ENCODE measurements at regions not wholly inside any gene's neighbourhood (a gene's known extent, or its start where the extent isn't known, plus 50 kb on each side); places are given as distances from the start of the nearest gene placed in this dataset.

GRCh38 chr9:7265181-7265580, 507.4 kb downstream of the KDM4C start:
- DNase-seq (no peak), ATAC-seq (no peak)
- intact Hi-C loops (cut with DNase I), result no loop called here
- Histone ChIP-seq H3K27me3 (ENCODE audit: control insufficient read depth, insufficient read depth) (no peaks in the 10 kb centered on the region), H3K9me3 (ENCODE audit: control insufficient read depth, low read length) (no peaks in the 10 kb centered on the region), H3K4me3 (ENCODE audit: low read length) (no peak overlapping the region), H3K27ac (ENCODE audit: low read length) (no peak overlapping the region), H3K4me1 (ENCODE audit: control insufficient read depth, insufficient read depth, low read length) (no peaks in the 10 kb centered on the region)

GRCh38 chr9:7259544-7260241, 501.9 kb downstream of the KDM4C start:
- Histone ChIP-seq H3K27ac (ENCODE audit: low read length) (no peak overlapping the region), H3K27me3 (ENCODE audit: control insufficient read depth, insufficient read depth) (no peaks in the 10 kb centered on the region), H3K4me3 (ENCODE audit: low read length) (no peak overlapping the region), H3K4me1 (ENCODE audit: control insufficient read depth, insufficient read depth, low read length) (peaks cover 1% of the 10 kb centered on the region), H3K9me3 (ENCODE audit: control insufficient read depth, low read length) (no peaks in the 10 kb centered on the region)
- WGBS, result 73% methylated on average over 6 of the region's 6 CpGs
- no peak for ATAC-seq
- DNase-seq, result no peak
- intact Hi-C loops (cut with DNase I), result no loop called here

GRCh38 chr9:7258688-7259396, 501.1 kb downstream of the KDM4C start:
- Histone ChIP-seq H3K27me3 (ENCODE audit: control insufficient read depth, insufficient read depth) (no peaks in the 10 kb centered on the region), H3K4me1 (ENCODE audit: control insufficient read depth, insufficient read depth, low read length) (peaks cover 1% of the 10 kb centered on the region), H3K9me3 (ENCODE audit: control insufficient read depth, low read length) (no peaks in the 10 kb centered on the region), H3K4me3 (ENCODE audit: low read length) (no peak overlapping the region), H3K27ac (ENCODE audit: low read length) (no peak overlapping the region)
- intact Hi-C loops (cut with DNase I), result no loop called here
- WGBS, result 29% methylated on average over 3 of the region's 3 CpGs
- DNase-seq (no peak), ATAC-seq (no peak)

GRCh38 chr9:7246917-7247522, 489.2 kb downstream of the KDM4C start:
- DNase-seq, result no peak
- intact Hi-C loops (cut with DNase I), result no loop called here
- no peaks in the 10 kb centered on the region for H3K4me1 ChIP-seq (ENCODE audit: control insufficient read depth, insufficient read depth, low read length)
- no peaks in the 10 kb centered on the region for H3K9me3 ChIP-seq (ENCODE audit: control insufficient read depth, low read length)
- no peaks in the 10 kb centered on the region for H3K27me3 ChIP-seq (ENCODE audit: control insufficient read depth, insufficient read depth)
- no peak for ATAC-seq
- no peak overlapping the region for H3K4me3 ChIP-seq (ENCODE audit: low read length)
- H3K27ac ChIP-seq (ENCODE audit: low read length), result no peak overlapping the region
- 83% methylated on average over 3 of the region's 3 CpGs for WGBS

GRCh38 chr9:7245976-7246580, 488.3 kb downstream of the KDM4C start:
- H3K4me1 ChIP-seq (ENCODE audit: control insufficient read depth, insufficient read depth, low read length), result no peaks in the 10 kb centered on the region
- H3K27ac ChIP-seq (ENCODE audit: low read length), result no peak overlapping the region
- intact Hi-C loops (cut with DNase I), result no loop called here
- WGBS, result 67% methylated on average over 8 of the region's 8 CpGs
- DNase-seq (no peak), ATAC-seq (no peak)
- no peaks in the 10 kb centered on the region for H3K9me3 ChIP-seq (ENCODE audit: control insufficient read depth, low read length)
- no peak overlapping the region for H3K4me3 ChIP-seq (ENCODE audit: low read length)
- no peaks in the 10 kb centered on the region for H3K27me3 ChIP-seq (ENCODE audit: control insufficient read depth, insufficient read depth)

- no peak overlapping the region for H3K4me3 ChIP-seq (ENCODE audit: low read length)
- no peak for ATAC-seq
- no peaks in the 10 kb centered on the region for H3K9me3 ChIP-seq (ENCODE audit: control insufficient read depth, low read length)
- no peaks in the 10 kb centered on the region for H3K4me1 ChIP-seq (ENCODE audit: control insufficient read depth, insufficient read depth, low read length)
- intact Hi-C loops (cut with DNase I), result no loop called here
- no peak for DNase-seq
- no peaks in the 10 kb centered on the region for H3K27me3 ChIP-seq (ENCODE audit: control insufficient read depth, insufficient read depth)
- no peak overlapping the region for H3K27ac ChIP-seq (ENCODE audit: low read length)
These were observed 486.1 kb downstream of the KDM4C start for GRCh38 chr9:7243838-7244237.

GRCh38 chr9:7242126-7242525, 484.4 kb downstream of the KDM4C start:
- no peaks in the 10 kb centered on the region for H3K4me1 ChIP-seq (ENCODE audit: control insufficient read depth, insufficient read depth, low read length)
- 95% methylated on average over 1 of the region's 1 CpG for WGBS
- intact Hi-C loops (cut with DNase I), result no loop called here
- H3K4me3 ChIP-seq (ENCODE audit: low read length), result no peak overlapping the region
- H3K9me3 ChIP-seq (ENCODE audit: control insufficient read depth, low read length), result no peaks in the 10 kb centered on the region
- no peak overlapping the region for H3K27ac ChIP-seq (ENCODE audit: low read length)
- ATAC-seq (no peak), DNase-seq (no peak)
- no peaks in the 10 kb centered on the region for H3K27me3 ChIP-seq (ENCODE audit: control insufficient read depth, insufficient read depth)

- no peak for ATAC-seq
- Histone ChIP-seq H3K27ac (ENCODE audit: low read length) (no peak overlapping the region), H3K4me3 (ENCODE audit: low read length) (no peak overlapping the region), H3K9me3 (ENCODE audit: control insufficient read depth, low read length) (no peaks in the 10 kb centered on the region), H3K27me3 (ENCODE audit: control insufficient read depth, insufficient read depth) (no peaks in the 10 kb centered on the region), H3K4me1 (ENCODE audit: control insufficient read depth, insufficient read depth, low read length) (no peaks in the 10 kb centered on the region)
- intact Hi-C loops (cut with DNase I), result no loop called here
- DNase-seq, result no peak
- 89% methylated on average over 2 of the region's 2 CpGs for WGBS
These were observed 483.9 kb downstream of the KDM4C start for GRCh38 chr9:7241694-7242093.

- WGBS, result 70% methylated on average over 5 of the region's 5 CpGs
- DNase-seq (no peak), ATAC-seq (no peak)
- H3K27ac ChIP-seq (ENCODE audit: low read length), result no peak overlapping the region
- H3K9me3 ChIP-seq (ENCODE audit: control insufficient read depth, low read length), result no peaks in the 10 kb centered on the region
- no peaks in the 10 kb centered on the region for H3K4me1 ChIP-seq (ENCODE audit: control insufficient read depth, insufficient read depth, low read length)
- no peak overlapping the region for H3K4me3 ChIP-seq (ENCODE audit: low read length)
- H3K27me3 ChIP-seq (ENCODE audit: control insufficient read depth, insufficient read depth), result no peaks in the 10 kb centered on the region
- intact Hi-C loops (cut with DNase I), result no loop called here
These were observed 483.0 kb downstream of the KDM4C start for GRCh38 chr9:7240569-7241311.

GRCh38 chr9:7239708-7240107, 481.9 kb downstream of the KDM4C start:
- H3K4me1 ChIP-seq (ENCODE audit: control insufficient read depth, insufficient read depth, low read length), result no peaks in the 10 kb centered on the region
- ATAC-seq (no peak), DNase-seq (no peak)
- H3K4me3 ChIP-seq (ENCODE audit: low read length), result no peak overlapping the region
- no peaks in the 10 kb centered on the region for H3K9me3 ChIP-seq (ENCODE audit: control insufficient read depth, low read length)
- intact Hi-C loops (cut with DNase I), result no loop called here
- 80% methylated on average over 2 of the region's 2 CpGs for WGBS
- no peaks in the 10 kb centered on the region for H3K27me3 ChIP-seq (ENCODE audit: control insufficient read depth, insufficient read depth)
- H3K27ac ChIP-seq (ENCODE audit: low read length), result no peak overlapping the region

- WGBS, result 72% methylated on average over 2 of the region's 2 CpGs
These were observed 480.5 kb downstream of the KDM4C start for GRCh38 chr9:7238247-7238637.

More at GRCh38 chr9:7238247-7238637, 480.5 kb downstream of the KDM4C start:
- H3K9me3 ChIP-seq (ENCODE audit: control insufficient read depth, low read length), result no peaks in the 10 kb centered on the region
- ATAC-seq (no peak), DNase-seq (no peak)
- no peaks in the 10 kb centered on the region for H3K27me3 ChIP-seq (ENCODE audit: control insufficient read depth, insufficient read depth)
- intact Hi-C loops (cut with DNase I), result no loop called here
- no peak overlapping the region for H3K4me3 ChIP-seq (ENCODE audit: low read length)
- H3K27ac ChIP-seq (ENCODE audit: low read length), result no peak overlapping the region
- no peaks in the 10 kb centered on the region for H3K4me1 ChIP-seq (ENCODE audit: control insufficient read depth, insufficient read depth, low read length)

Data from right cardiac atrium (tissue), 5 donors.